Heart right ventricle (tissue), 16 donors: ENCODE measurements at regions not wholly inside any gene's neighbourhood (a gene's known extent, or its start where the extent isn't known, plus 50 kb on each side); places are given as distances from the start of the nearest gene placed in this dataset.

Experiments used
- ATAC-seq, 8 donors: fragments of 200-7000 bp; cut with Tn5 transposase; one replicate each; pipeline ENCODE4 v1.9.1; 2020; ENCODE audit warnings: mild to moderate bottlenecking in 8 of 8, moderate library complexity in 8 of 8, moderate number of reproducible peaks in 1 of 8
- DNase-seq, 2 donors: peaks; one replicate each; pipeline ENCODE4 v3.0.0-alpha.2; 2020
- H3K27ac ChIP-seq, 10 donors: fragments of 200-600 bp; sonication (generic) in 2 of 10; one replicate each; pipeline versions ENCODE4 v1.5.0 to v1.8.0; 2020 to 2022; ENCODE audit warnings: mild to moderate bottlenecking in 3 of 10
- H3K27me3 ChIP-seq, 7 donors: fragments of 200-600 bp; one replicate each; pipeline ENCODE4 v1.8.0; 2021 to 2022; ENCODE audit warnings: mild to moderate bottlenecking in 2 of 7
- H3K36me3 ChIP-seq, 9 donors: fragments of 200-600 bp; sonication (generic) in 1 of 9; one replicate each; pipeline versions ENCODE4 v1.5.0 to v1.8.0; 2020 to 2022; ENCODE audit warnings: mild to moderate bottlenecking in 2 of 9
- H3K4me1 ChIP-seq, 9 donors: fragments of 200-600 bp; sonication (generic) in 1 of 9; one replicate each; pipeline versions ENCODE4 v1.5.0 to v1.8.0; 2020 to 2022; ENCODE audit warnings: mild to moderate bottlenecking in 4 of 9
- H3K4me3 ChIP-seq, 10 donors: fragments of 200-600 bp; sonication (generic) in 2 of 10; one replicate each; pipeline versions ENCODE4 v1.5.0 to v1.8.0; 2020 to 2022; ENCODE audit warnings: mild to moderate bottlenecking in 7 of 10, moderate library complexity in 2 of 10
- H3K9me3 ChIP-seq, 11 donors: fragments of 200-600 bp in 10 of 11; sonication (generic) in 2 of 11; one replicate each; pipeline versions ENCODE4 v1.5.0 to v1.8.0; 2013 to 2022; ENCODE audit warnings: mild to moderate bottlenecking in 2 of 11, control low read depth in 1 of 11, moderate library complexity in 1 of 11
- WGBS, 2 donors: extraction: QIAGEN DNeasy Blood & Tissue Kit; methylation state at CpG; one replicate each; pipeline ENCODE4 v1.1.7; 2013; ENCODE audit warnings: inconsistent platforms in 1 of 2; 5-methylcytosine and 5-hydroxymethylcytosine counted together
- intact Hi-C, 10 donors: fragments of 100-400 bp; cut with DNase I; formaldehyde crosslinking; loops; one replicate each; pipeline versions ENCODE4 v1.11.1 to v1.14.2; 2022
- TF ChIP-seq, protein P1 (sequence below), 9 donors: fragments of 200-600 bp; sonication (generic) in 2 of 9; IDR thresholded peaks; one replicate each; pipeline versions ENCODE4 v1.5.0 to v1.8.0; 2021 to 2022; ENCODE audit warnings: antibody characterized with exemption in 9 of 9, mild to moderate bottlenecking in 5 of 9, moderate library complexity in 1 of 9
- donor health status: Arrhythmogenic right ventricular cardiomyopathy.
- donor health status: ischemic (EF 13 %, LVEDD 7.1; RV severe dilation, severe dysfunction).
- donor health status: healthy with polysubstance abuse.
- donor health status: DM: no; HTN: yes; CAD: no.
- donor health status: DM: no; HTN: no; CAD: no.
- donor health status: ischemic (EF 25% LVEDD 6.9; RV normal size, moderate dysfunction).
- donor health status: ischemic (EF 25% LVEDD 5.7; RV mildly dilated, moderate dysfunction).
- donor health status: healthy.
- donor health status: DM: yes; HTN: yes; CAD: no.
- donor health status: Ischemic cardiomyopathy.
- donor health status: ischemic (EF 35%, LVEDD 5.7; RV mildly dilated, moderate dysfunction).
- donor health status: nonischemic (EF 11% LVEDD 7.7; RV severe dilation, severe dysfunction).
- donor health status: DM: yes; HTN: yes; CAD: no.
- donor health status: PGD.
- donor health status: ischemic (EF 29% LVEDD 5.4; RV normal size, mild dysfunction).
- donor health status: nonischemic (EF 23%, LVEDD 6.1; RV moderate dilation, normal function).

GRCh38 chr3:87811953-87812352, 246.9 kb downstream of the CGGBP1 start:
- DNase-seq (no peak), ATAC-seq (no peak)
- Histone ChIP-seq H3K27me3 (no peaks in the 10 kb centered on the region), H3K36me3 (no peaks in the 10 kb centered on the region), H3K27ac (no peak overlapping the region), H3K4me1 (no peaks in the 10 kb centered on the region), H3K4me3 (no peak overlapping the region), H3K9me3 (peaks cover 0 to 9% (median 0%) of the 10 kb centered on the region in 11 donors)
- TF ChIP-seq, protein P1, sequence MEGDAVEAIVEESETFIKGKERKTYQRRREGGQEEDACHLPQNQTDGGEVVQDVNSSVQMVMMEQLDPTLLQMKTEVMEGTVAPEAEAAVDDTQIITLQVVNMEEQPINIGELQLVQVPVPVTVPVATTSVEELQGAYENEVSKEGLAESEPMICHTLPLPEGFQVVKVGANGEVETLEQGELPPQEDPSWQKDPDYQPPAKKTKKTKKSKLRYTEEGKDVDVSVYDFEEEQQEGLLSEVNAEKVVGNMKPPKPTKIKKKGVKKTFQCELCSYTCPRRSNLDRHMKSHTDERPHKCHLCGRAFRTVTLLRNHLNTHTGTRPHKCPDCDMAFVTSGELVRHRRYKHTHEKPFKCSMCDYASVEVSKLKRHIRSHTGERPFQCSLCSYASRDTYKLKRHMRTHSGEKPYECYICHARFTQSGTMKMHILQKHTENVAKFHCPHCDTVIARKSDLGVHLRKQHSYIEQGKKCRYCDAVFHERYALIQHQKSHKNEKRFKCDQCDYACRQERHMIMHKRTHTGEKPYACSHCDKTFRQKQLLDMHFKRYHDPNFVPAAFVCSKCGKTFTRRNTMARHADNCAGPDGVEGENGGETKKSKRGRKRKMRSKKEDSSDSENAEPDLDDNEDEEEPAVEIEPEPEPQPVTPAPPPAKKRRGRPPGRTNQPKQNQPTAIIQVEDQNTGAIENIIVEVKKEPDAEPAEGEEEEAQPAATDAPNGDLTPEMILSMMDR (IDR thresholded peaks at IDR 0.05), result no peak
- WGBS, 2 donors, result 45 to 55% methylated on average over 2 of the region's 2 CpGs
- intact Hi-C loops, result no loop called here

DNA sequence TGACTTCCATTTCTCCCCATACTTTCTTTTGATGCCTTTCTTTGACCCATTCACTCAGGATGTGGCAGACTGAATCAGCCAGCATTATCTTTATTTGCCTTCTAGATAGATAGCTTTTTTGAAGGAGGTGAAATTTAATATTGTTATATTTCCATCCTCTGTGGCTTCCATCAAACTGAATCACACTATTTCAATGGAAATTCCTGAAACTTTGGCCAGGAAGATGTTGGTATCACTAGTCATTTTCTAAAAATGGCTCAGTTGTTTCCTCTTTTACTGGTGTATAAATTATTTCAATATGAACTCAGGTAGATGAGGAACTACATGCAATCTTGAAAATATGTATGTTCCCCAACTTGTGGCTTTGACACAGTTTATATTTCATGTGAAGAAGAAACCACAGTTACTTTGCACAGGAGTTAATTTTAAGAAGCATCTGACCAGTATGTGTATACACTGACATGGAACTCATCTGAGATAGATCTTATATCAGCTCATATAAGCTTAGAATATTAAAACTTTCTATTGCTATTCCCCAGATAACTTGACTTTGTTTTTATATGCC, 248.3 kb downstream of the CGGBP1 start:
- Histone ChIP-seq H3K27ac (no peak overlapping the region), H3K4me1 (peaks cover 0 to 3% (median 0%) of the 10 kb centered on the region in 9 donors), H3K9me3 (peaks cover 0 to 9% (median 0%) of the 10 kb centered on the region in 11 donors), H3K36me3 (no peaks in the 10 kb centered on the region), H3K4me3 (no peak overlapping the region), H3K27me3 (no peaks in the 10 kb centered on the region)
- no peak for DNase-seq
- no peak for ATAC-seq
- TF ChIP-seq, protein P1 (IDR thresholded peaks at IDR 0.05), result no peak
- intact Hi-C loops, result no loop called here

GRCh38 chr3:87805670-87806069, 253.1 kb downstream of the CGGBP1 start:
- no peak for DNase-seq
- H3K27ac ChIP-seq, result no peak overlapping the region
- no peak overlapping the region for H3K4me3 ChIP-seq
- no peak for ATAC-seq
- TF ChIP-seq, protein P1 (IDR thresholded peaks at IDR 0.05), result no peak
- no peaks in the 10 kb centered on the region for H3K36me3 ChIP-seq
- no peaks in the 10 kb centered on the region for H3K27me3 ChIP-seq
- H3K4me1 ChIP-seq, result peaks cover 0 to 3% (median 0%) of the 10 kb centered on the region in 9 donors
- 61 to 74% methylated on average over 5 of the region's 5 CpGs for WGBS, 2 donors
- intact Hi-C loops, result no loop called here
- H3K9me3 ChIP-seq, result no peaks in the 10 kb centered on the region

- Histone ChIP-seq H3K9me3 (no peaks in the 10 kb centered on the region), H3K27ac (no peak overlapping the region), H3K36me3 (no peaks in the 10 kb centered on the region), H3K27me3 (no peaks in the 10 kb centered on the region), H3K4me3 (no peak overlapping the region), H3K4me1 (peaks cover 0 to 7% (median 0%) of the 10 kb centered on the region in 9 donors)
- TF ChIP-seq, protein P1 (IDR thresholded peaks at IDR 0.05), result no peak
- intact Hi-C loops, result no loop called here
- 52 to 61% methylated on average over 5 of the region's 5 CpGs for WGBS, 2 donors
- no peak for ATAC-seq
- DNase-seq, result no peak
Observed at GRCh38 chr3:87801409-87801808, 257.4 kb downstream of the CGGBP1 start.
